Activated naive CD8-positive, alpha-beta T cell (primary cell): ENCODE measurements at regions not wholly inside any gene's neighbourhood (a gene's known extent, or its start where the extent isn't known, plus 50 kb on each side); places are given as distances from the start of the nearest gene placed in this dataset.
"Not testable (repeated sequence)": the region's sequence is repeated elsewhere in the genome, so short reads cannot be mapped to it uniquely, and the experiment has no call there.

ENCODE experiments used
- H3K27ac Mint-ChIP-seq: one replicate; pipeline ENCODE4 v1.8.0; 2021; ENCODE audit warnings: mixed read lengths
- H3K27me3 Mint-ChIP-seq: one replicate; pipeline ENCODE4 v1.8.0; 2021; ENCODE audit warnings: mixed read lengths
- H3K36me3 Mint-ChIP-seq: one replicate; pipeline ENCODE4 v1.8.0; 2021; ENCODE audit warnings: mixed read lengths
- H3K4me1 Mint-ChIP-seq: one replicate; pipeline ENCODE4 v1.8.0; 2021; ENCODE audit warnings: low read depth, mixed read lengths
- H3K4me3 Mint-ChIP-seq: one replicate; pipeline ENCODE4 v1.8.0; 2021; ENCODE audit warnings: mild to moderate bottlenecking, mixed read lengths
- H3K9me3 Mint-ChIP-seq: one replicate; pipeline ENCODE4 v1.8.0; 2021; ENCODE audit warnings: low read depth, mixed read lengths

DNA sequence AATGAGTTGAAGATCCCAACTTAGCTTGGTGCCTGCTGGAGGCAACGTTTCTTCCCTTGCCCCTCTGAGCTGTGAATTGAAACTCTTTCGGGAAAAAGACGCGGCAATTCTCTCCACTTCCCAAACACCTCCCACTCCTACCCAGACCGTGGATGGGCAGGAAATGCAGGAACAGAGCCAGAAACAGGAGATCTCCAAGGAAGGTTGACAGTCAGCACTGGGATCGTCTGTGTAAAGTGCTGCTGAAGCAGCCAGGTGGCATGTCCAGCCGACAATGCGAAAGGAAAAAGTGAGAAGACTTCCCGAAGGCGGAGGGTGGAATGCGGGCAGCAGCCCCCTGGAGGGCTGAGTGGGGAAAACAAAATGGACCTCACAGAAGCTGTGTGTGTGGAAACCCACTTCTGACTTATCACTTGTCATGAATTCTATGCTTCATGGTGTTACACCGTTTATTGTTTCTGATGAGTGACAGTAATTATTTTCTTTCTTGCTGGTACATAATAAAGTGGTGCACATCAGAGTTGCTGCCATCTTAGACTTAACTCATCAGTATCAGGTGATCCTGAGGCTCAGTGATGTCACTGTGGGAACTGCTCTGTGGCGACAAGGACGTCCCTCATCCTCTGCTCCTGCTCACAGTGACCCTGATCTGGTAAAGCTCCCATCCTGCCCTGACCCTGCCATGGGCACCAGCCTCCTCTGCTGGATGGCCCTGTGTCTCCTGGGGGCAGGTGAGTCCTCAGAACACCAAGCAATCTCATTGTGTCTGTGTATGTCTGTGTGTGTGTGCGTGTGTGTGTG is 220.5 kb upstream of the PRSS1 start:
- no peaks in the 10 kb centered on the region for H3K4me1 Mint-ChIP-seq
- no peaks in the 10 kb centered on the region for H3K36me3 Mint-ChIP-seq
- peak overlapping the region; percentile 28 for H3K27ac Mint-ChIP-seq
- no peaks in the 10 kb centered on the region for H3K27me3 Mint-ChIP-seq
- no peaks in the 10 kb centered on the region for H3K9me3 Mint-ChIP-seq
- peak overlapping the region; percentile 58 for H3K4me3 Mint-ChIP-seq

DNA sequence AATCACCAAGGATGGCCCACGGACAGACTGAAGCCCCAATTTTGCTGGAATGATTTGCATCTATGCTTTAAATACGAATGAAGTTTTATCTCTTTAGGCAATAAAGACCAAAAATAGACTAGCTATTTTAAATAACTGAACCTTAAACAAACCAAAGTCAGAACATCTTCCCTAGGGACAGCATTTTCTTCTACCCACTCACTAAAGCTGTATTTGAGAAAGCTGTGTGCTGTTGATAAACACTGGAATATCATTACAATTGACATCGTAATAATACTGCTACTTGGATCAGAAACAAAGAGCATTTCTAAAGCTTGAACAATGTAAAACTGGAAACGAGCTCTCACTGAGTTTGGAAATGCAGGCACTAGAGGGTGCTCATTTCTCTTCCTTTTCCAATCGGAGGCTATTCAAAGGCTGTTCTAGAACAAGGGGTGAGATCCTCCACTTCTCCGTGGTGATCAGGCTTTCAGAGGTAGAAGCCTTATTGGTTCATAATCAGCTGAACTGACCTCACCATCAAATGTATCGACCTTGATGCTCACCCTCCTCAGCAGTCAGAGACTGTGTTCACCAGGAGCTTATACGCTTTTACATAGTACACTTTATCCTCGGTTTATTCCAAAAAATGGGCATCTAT is 225.3 kb upstream of the PRSS1 start:
- Mint-ChIP-seq H3K27me3 (no peaks in the 10 kb centered on the region), H3K36me3 (no peaks in the 10 kb centered on the region), H3K4me1 (peaks cover 15% of the 10 kb centered on the region), H3K4me3 (no peak overlapping the region), H3K9me3 (no peaks in the 10 kb centered on the region), H3K27ac (peak overlapping the region; percentile 36)

DNA sequence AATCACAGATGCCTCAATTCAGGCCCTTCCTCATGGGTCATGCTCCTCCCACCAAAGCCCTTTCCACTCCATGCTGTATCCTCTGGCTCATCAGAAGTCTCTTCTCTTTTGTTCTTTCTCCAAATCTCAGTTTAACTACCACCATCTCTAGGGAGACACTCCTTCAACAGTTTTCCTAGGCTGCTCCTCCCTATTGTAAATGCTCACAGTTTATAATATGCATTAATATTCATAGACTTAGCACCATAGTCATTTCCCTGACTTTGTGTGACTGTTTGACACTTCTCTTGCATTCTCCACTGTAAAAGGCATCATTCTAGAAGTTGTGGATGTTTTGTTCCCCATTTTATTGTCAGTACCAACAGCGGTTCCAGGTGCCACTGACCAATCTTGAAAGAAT is 226.5 kb upstream of the PRSS1 start:
- Mint-ChIP-seq H3K27me3 (no peaks in the 10 kb centered on the region), H3K9me3 (no peaks in the 10 kb centered on the region), H3K36me3 (no peaks in the 10 kb centered on the region), H3K4me3 (no peak overlapping the region), H3K27ac (no peak overlapping the region), H3K4me1 (peaks cover 16% of the 10 kb centered on the region)

DNA sequence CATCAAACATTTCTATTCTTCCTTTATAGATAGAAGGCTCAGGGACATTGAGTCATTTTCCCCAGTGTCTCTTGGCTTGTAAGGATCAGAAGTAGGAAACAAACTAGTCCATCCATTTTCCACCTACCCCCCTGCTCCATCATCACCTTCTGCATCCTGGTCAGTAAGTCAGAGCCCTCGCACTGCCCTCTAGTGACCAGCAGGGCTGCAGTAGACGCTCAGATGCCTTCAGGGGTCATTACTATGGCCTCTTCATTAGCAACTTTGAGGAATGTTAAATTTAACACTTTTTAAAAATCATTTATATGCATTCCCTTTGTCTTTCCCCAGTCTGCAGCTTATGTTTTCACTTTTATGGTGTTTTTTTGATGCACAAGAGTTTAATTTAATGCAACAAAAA is 228.4 kb upstream of the PRSS1 start:
- H3K27ac Mint-ChIP-seq, result peak overlapping the region; percentile 86
- H3K4me1 Mint-ChIP-seq, result peaks cover 23% of the 10 kb centered on the region
- H3K36me3 Mint-ChIP-seq, H3K4me3 Mint-ChIP-seq, H3K27me3 Mint-ChIP-seq, H3K9me3 Mint-ChIP-seq: not testable (repeated sequence)

DNA sequence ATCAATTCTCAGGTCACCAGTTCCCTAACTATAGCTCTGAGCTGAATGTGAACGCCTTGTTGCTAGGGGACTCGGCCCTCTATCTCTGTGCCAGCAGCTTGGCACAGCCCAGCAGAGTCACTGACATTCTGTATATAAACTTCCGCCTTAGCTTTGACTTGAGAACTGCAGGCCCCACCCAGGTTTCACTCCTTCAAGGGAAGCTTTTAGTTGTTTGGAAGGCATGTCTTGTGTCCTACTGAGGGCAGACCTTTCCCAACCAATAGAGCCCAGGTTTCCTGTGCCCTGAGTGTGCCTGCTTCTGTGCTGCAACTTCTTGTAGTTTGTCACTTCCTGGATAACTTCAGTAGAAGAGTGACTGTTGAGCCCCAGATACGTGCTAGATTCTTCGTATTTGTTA is 228.8 kb upstream of the PRSS1 start:
- not testable (repeated sequence) for H3K27me3 Mint-ChIP-seq, H3K9me3 Mint-ChIP-seq, H3K36me3 Mint-ChIP-seq
- peak overlapping the region; percentile 33 for H3K4me3 Mint-ChIP-seq
- H3K4me1 Mint-ChIP-seq, result peaks cover 26% of the 10 kb centered on the region
- H3K27ac Mint-ChIP-seq, result peak overlapping the region; percentile 86

DNA sequence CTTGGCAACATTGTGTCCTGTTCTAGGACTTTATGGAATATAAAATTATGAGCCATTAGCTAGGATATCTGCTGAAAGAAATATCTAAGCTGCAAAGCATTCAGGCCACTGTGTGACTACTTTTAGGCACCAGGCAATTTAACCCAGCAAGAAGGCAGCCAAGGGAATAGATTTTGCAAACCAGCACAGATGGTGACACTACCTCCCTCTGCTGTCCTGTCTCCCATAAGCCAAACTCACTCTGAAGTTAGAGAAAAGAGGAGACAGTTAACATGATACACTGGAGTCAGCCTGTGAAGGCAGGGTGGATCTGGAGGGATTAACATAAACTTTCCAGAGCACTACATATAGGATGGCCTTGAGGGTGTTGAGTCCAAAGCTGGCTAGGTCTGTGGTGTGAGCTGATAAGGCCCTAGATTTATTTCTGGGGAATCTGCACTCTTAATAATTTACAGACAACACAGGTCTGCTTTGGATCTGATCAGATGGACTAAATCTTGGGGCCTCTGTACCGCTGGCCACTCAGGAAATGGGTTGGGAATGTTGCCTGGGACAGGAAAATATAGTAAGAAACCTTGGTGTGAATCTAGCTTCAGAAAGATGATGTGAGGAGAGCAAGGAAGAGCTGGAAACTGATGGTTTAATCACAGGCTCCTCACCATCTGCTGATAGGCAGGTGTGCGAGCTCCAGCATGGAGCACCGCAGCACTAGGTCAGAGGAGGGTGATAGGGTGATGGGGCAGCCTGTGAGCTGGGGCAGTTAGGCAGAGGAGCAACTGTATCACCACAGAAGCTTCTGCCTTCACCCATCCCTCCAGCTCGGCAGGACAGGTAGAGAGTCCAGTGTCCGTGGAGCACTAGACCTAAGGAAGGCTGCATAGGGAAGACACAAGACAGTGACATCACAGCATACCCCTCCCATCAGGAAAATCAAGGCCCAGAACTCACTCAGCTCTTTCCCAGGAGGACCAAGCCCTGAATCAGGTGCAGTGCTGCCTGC is 229.9 kb upstream of the PRSS1 start:
- peak overlapping the region; percentile 56 for H3K4me3 Mint-ChIP-seq
- no peaks in the 10 kb centered on the region for H3K36me3 Mint-ChIP-seq
- no peaks in the 10 kb centered on the region for H3K27me3 Mint-ChIP-seq
- H3K27ac Mint-ChIP-seq, result peak overlapping the region; percentile 85
- no peaks in the 10 kb centered on the region for H3K9me3 Mint-ChIP-seq
- H3K4me1 Mint-ChIP-seq, result peaks cover 27% of the 10 kb centered on the region

DNA sequence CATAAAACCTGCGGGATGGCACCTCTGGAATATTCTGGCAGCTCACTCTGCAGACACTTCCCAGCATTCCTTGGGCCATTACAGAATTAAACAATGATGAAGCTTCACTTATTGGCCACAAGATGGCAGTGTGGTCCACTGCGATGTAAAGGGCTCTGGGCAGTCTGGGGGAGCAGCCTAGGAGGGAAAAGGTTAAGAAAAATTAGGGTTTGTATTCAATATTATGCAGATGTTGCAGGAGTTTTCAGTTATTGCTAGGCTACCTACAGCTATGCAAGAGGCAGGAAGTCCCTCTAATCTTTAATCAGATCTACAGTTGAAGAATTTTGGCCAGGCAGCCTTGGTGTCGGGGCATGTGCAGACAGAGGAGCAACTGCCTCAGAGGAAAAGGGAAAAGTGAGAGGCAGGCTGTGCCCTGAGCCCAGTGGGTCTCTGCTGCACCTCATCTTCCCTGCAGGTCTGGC is 233.2 kb upstream of the PRSS1 start:
- Mint-ChIP-seq H3K4me3 (no peak overlapping the region), H3K36me3 (no peaks in the 10 kb centered on the region), H3K27me3 (no peaks in the 10 kb centered on the region), H3K27ac (peak overlapping the region; percentile 46), H3K4me1 (peaks cover 41% of the 10 kb centered on the region), H3K9me3 (no peaks in the 10 kb centered on the region)

DNA sequence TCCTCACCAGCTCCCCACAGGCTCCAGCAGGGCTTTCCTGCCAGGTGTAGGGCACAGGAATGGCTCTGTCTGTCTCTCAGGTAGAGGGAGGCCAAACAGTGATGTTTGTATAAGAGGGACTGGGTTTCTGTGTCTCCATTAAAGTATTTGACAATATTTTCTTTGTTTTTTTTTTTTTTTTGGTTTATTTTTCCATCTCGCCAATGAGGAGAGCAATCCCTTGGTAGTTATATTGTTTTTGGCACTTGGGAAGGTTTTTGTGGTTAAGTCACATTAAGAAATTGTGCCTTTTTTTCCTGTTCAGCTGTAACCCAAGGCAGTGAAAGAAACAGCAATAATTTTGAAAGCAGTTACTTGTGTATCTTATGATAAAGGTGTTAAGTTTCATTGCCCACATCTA is 234.6 kb upstream of the PRSS1 start:
- not testable (repeated sequence) for H3K4me3 Mint-ChIP-seq, H3K27ac Mint-ChIP-seq, H3K9me3 Mint-ChIP-seq, H3K27me3 Mint-ChIP-seq, H3K36me3 Mint-ChIP-seq
- peaks cover 40% of the 10 kb centered on the region for H3K4me1 Mint-ChIP-seq

DNA sequence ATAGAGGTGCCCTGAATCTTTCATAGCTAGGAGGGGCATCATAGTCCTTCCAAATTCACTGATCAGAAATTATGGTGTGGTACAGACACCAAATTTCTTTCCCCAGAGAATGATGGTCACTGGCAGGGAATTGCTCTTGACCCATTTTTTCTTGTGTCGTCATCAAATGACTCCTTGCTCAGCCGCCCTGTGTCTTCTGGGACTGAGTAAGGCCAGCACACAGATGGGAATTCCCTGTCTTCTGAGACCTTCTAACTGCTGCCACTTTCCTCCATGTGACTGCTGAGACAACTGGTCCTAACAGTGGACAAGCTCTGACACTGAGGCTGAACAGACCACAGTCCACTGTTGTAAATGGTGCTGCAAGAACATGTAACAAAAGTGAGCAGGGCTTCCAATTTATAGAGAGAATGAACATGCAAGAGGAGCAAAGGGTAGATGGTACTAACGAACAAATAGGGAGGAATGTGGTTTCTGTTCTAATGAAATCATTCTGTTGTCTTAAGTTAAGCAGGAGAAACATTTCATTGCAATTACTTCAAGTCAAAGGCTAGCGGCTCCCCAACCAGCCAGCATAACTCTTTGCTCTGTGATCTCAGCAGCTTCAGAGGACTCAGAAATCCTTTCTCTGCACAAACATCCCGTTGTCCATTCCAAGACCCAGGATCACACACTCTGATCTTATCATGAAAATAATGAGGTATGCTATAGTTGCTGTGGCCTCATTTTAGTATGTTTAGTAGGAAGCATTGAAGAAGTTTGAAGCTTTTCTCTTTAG is 235.9 kb upstream of the PRSS1 start:
- Mint-ChIP-seq H3K4me3 (no peak overlapping the region), H3K9me3 (no peaks in the 10 kb centered on the region), H3K27ac (no peak overlapping the region), H3K36me3 (no peaks in the 10 kb centered on the region), H3K4me1 (peaks cover 47% of the 10 kb centered on the region), H3K27me3 (no peaks in the 10 kb centered on the region)

DNA sequence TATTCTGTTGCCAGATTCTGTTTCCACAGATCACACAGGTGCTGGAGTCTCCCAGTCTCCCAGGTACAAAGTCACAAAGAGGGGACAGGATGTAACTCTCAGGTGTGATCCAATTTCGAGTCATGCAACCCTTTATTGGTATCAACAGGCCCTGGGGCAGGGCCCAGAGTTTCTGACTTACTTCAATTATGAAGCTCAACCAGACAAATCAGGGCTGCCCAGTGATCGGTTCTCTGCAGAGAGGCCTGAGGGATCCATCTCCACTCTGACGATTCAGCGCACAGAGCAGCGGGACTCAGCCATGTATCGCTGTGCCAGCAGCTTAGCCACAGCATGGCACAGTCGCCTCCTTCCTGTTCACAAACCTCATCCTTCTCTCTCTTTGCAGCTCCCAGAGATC is 237.5 kb upstream of the PRSS1 start:
- H3K9me3 Mint-ChIP-seq, result no peaks in the 10 kb centered on the region
- no peak overlapping the region for H3K4me3 Mint-ChIP-seq
- no peaks in the 10 kb centered on the region for H3K36me3 Mint-ChIP-seq
- no peak overlapping the region for H3K27ac Mint-ChIP-seq
- H3K4me1 Mint-ChIP-seq, result peaks cover 52% of the 10 kb centered on the region
- no peaks in the 10 kb centered on the region for H3K27me3 Mint-ChIP-seq

DNA sequence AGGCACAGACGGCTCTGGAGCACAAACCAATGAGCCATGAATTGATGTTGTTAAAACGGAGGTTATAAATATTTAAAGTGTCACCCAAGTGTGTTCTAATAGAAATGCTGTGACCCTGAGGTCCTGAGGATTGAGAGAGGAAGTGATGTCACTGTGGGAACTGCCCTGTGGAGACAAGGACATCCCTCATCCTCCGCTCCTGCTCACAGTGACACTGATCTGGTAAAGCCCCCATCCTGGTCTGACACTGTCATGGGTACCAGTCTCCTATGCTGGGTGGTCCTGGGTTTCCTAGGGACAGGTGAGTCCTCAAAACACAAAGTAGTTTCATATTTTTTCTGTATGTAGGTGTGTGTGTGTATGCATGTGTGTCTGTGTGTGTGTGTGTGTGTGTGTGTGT is 237.9 kb upstream of the PRSS1 start:
- H3K27ac Mint-ChIP-seq, result no peak overlapping the region
- H3K4me1 Mint-ChIP-seq, result peaks cover 50% of the 10 kb centered on the region
- H3K27me3 Mint-ChIP-seq, result no peaks in the 10 kb centered on the region
- no peaks in the 10 kb centered on the region for H3K9me3 Mint-ChIP-seq
- H3K4me3 Mint-ChIP-seq, result no peak overlapping the region
- H3K36me3 Mint-ChIP-seq, result no peaks in the 10 kb centered on the region

DNA sequence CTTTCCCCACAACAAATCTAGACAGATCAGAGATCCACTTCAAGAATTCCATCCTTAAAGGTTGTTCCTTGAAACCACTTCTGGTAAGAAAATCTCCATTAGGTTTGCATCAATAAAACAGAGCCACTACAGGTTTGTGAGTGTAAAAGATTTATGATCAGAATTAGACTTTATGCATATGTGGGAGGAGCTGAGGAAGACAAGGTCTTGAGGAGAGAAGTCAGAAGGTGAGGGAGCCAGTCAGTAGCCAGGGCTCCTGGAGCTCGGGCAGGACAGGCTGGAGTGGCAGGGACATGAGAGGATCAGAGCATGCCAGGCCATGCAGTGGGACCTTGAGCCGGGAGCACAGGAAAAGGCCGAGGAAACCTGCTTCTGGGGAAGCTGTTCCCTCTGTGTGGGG is 240.0 kb upstream of the PRSS1 start:
- not testable (repeated sequence) for H3K4me3 Mint-ChIP-seq, H3K27me3 Mint-ChIP-seq, H3K36me3 Mint-ChIP-seq, H3K9me3 Mint-ChIP-seq, H3K27ac Mint-ChIP-seq
- H3K4me1 Mint-ChIP-seq, result peaks cover 41% of the 10 kb centered on the region

DNA sequence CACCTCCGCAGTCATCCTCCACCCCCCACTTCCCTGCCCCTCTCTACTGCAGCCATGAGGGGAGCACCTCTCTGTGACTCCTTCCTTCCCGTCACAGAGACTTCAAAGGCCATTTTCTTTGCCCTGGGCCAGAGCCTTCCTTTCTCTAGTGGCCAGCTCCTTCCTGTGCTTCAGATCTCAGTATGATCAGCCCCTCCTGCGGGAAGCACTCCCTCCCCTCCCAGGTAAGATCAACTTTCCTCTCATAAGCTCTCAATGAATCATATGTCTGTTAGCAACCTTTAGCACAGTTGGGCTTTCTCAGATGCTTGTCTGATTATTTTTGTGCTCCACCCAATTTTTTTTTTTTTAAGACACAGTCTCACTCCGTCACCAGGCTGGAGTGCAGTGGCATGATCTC is 241.0 kb upstream of the PRSS1 start:
- Mint-ChIP-seq H3K27me3 (no peaks in the 10 kb centered on the region), H3K4me3 (no peak overlapping the region), H3K36me3 (no peaks in the 10 kb centered on the region), H3K9me3 (no peaks in the 10 kb centered on the region), H3K4me1 (peaks cover 39% of the 10 kb centered on the region), H3K27ac (peak overlapping the region; percentile 81)

DNA sequence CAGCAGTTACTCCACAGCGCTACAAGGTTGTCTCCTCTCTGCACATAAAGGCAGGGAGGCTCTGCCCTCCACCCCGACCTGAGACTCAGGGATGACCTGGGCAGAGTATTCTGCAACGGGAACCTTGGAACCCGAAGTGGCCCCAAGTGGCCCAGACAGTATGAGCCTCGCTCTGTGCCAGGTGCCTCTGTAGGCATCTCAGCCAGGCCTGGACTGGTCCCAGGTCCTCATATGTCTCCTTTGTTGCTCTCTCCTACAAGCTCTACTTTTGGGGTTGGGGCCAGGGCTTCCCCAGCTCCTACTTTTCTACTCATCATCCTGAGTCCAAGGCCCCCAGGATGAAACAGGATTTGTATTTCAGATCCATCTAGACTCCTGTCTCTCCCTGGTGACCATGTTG is 241.5 kb upstream of the PRSS1 start:
- peak overlapping the region; percentile 81 for H3K27ac Mint-ChIP-seq
- peaks cover 37% of the 10 kb centered on the region for H3K4me1 Mint-ChIP-seq
- no peaks in the 10 kb centered on the region for H3K27me3 Mint-ChIP-seq
- H3K4me3 Mint-ChIP-seq, result no peak overlapping the region
- no peaks in the 10 kb centered on the region for H3K36me3 Mint-ChIP-seq
- no peaks in the 10 kb centered on the region for H3K9me3 Mint-ChIP-seq
